IPS-15b (cell line): ENCODE measurements at regions not wholly inside any gene's neighbourhood (a gene's known extent, or its start where the extent isn't known, plus 50 kb on each side); places are given as distances from the start of the nearest gene placed in this dataset.

Experiments
- H3K27me3 ChIP-seq: one replicate; pipeline ENCODE4 v1.6.1; 2013; ENCODE audit warnings: low read length; ENCODE audit not compliant: control insufficient read depth, insufficient read depth
- H3K36me3 ChIP-seq: one replicate; pipeline ENCODE4 v1.6.1; 2013; ENCODE audit warnings: low read length; ENCODE audit not compliant: control insufficient read depth, insufficient read depth
- H3K4me1 ChIP-seq: one replicate; pipeline ENCODE4 v1.6.1; 2013; ENCODE audit warnings: mild to moderate bottlenecking, low read length; ENCODE audit not compliant: control insufficient read depth, insufficient read depth
- H3K4me3 ChIP-seq: one replicate; pipeline ENCODE4 v1.5.1; 2013; ENCODE audit warnings: low read depth, low read length
- H3K9ac ChIP-seq: one replicate; pipeline ENCODE4 v1.6.1; 2013; ENCODE audit warnings: low read depth, mild to moderate bottlenecking, low read length
- H3K9me3 ChIP-seq: one replicate; pipeline ENCODE4 v1.6.1; 2013; ENCODE audit warnings: mild to moderate bottlenecking, low read length; ENCODE audit not compliant: control insufficient read depth, insufficient read depth

DNA sequence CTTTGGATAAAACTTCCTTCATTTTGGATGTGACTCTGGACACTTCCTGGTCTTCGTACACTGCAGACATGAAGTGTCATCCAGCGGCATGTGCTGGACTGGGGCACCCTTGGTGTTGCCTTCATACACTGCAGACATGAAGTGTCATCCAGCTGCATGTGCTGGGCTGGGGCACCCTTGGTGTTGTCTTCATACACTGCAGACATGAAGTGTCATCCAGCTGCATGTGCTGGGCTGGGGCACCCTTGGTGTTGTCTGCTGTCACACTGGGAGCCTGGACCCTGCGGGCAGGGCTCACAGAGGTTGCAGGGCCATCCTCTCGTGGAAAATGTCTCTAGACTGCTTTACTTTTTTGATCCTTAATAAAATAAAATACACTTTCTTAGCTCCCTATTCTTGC lies 771.4 kb downstream of the BRD1 start:
- Histone ChIP-seq H3K9ac (no peak overlapping the region), H3K4me1 (peaks cover 10% of the 10 kb centered on the region), H3K27me3 (no peaks in the 10 kb centered on the region), H3K4me3 (no peak overlapping the region), H3K9me3 (no peaks in the 10 kb centered on the region), H3K36me3 (no peaks in the 10 kb centered on the region)

DNA sequence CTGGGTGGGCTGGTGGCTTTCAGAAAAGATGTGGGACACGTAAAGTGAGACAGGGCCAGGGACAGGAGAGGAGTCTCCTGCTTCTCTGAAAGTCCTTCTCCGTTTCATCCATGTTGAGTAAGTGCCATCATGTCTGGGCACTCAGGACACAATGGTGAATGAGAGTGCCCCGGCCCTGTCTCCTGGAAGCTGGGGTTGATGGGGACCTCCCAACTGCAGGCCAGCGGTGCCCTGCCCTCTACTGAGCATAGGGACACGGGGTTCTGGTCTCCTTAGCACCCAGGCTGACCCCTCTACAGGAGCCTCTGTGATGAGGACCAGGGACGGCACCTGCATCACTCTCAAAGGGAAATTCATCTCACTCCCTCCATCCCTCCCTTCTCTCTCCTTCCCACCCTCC lies 772.3 kb downstream of the BRD1 start:
- Histone ChIP-seq H3K4me3 (no peak overlapping the region), H3K9me3 (no peaks in the 10 kb centered on the region), H3K9ac (no peak overlapping the region), H3K27me3 (no peaks in the 10 kb centered on the region), H3K36me3 (no peaks in the 10 kb centered on the region), H3K4me1 (peaks cover 10% of the 10 kb centered on the region)

DNA sequence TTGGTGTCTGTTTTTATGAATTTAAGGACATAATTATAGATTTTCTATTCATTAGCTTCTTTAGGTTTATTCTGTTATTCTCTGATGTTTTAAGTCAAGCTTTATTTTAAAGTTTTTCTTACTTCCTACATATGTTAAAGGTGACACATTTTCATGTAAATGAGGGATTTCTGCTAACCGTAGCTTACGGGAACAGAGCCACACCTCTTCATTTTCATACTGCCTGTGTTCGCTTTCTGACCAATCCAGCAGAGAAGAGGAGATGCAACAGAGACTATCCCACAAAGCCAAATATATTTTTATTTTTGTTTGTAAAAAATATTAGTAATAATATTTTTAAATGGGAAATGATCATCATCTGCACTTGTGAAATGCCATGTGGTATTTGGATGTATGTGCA lies 774.1 kb downstream of the BRD1 start:
- peaks cover 10% of the 10 kb centered on the region for H3K4me1 ChIP-seq
- H3K9me3 ChIP-seq: no peaks in the 10 kb centered on the region
- no peak overlapping the region for H3K9ac ChIP-seq
- no peaks in the 10 kb centered on the region for H3K27me3 ChIP-seq
- no peaks in the 10 kb centered on the region for H3K36me3 ChIP-seq
- no peak overlapping the region for H3K4me3 ChIP-seq

DNA sequence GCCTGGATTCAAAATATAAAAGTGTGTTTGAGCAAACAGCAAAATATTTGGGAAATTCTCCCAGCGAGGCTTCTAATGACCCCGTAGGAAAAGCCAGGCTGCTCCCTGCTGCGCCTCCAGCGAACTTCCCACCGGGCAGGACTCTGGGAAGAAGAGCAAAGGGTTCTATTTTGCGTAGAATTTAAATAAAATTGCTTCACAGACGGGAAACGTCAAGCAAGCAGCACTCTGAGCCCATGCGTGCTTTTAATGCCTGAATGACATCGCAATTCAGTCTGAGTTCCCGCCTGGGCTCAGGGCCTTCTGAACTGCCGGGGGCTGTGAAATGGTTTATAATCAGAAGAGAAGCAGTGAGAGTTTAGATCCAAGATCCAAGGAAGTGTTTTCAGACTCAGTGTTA lies 775.1 kb downstream of the BRD1 start:
- H3K9me3 ChIP-seq: no peaks in the 10 kb centered on the region
- H3K36me3 ChIP-seq: no peaks in the 10 kb centered on the region
- H3K9ac ChIP-seq: no peak overlapping the region
- peak overlapping the region; percentile 42 for H3K4me3 ChIP-seq
- H3K4me1 ChIP-seq: peaks cover 10% of the 10 kb centered on the region
- H3K27me3 ChIP-seq: no peaks in the 10 kb centered on the region

DNA sequence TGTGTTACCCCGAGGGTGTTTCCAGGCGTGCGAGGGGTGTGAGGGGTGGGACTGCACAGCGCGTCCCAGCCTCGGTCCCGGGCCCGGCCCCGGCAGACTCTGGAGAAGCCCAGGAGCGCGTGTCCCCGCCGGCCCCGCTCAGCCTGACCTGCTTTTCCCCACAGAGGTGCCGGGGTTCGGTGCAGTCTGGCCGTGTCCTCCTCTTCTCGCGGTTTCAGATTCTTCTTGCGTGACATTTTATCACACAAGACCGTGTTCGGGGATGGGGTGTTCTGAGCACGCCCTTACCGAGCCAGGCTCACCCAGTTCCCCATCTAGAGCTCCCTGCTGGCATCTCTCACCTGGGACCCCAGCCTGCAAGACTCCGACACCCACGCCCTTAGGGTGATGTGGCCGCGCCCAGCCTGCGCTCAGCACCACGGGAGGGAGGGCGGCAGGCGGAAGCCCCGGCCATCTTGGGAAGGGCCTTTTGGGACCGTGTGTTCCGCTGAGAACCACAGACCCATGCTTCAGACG lies 775.6 kb downstream of the BRD1 start:
- H3K27me3 ChIP-seq: no peaks in the 10 kb centered on the region
- H3K4me3 ChIP-seq: peak overlapping the region; percentile 42
- H3K9ac ChIP-seq: no peak overlapping the region
- H3K4me1 ChIP-seq: peaks cover 10% of the 10 kb centered on the region
- no peaks in the 10 kb centered on the region for H3K9me3 ChIP-seq
- H3K36me3 ChIP-seq: no peaks in the 10 kb centered on the region

DNA sequence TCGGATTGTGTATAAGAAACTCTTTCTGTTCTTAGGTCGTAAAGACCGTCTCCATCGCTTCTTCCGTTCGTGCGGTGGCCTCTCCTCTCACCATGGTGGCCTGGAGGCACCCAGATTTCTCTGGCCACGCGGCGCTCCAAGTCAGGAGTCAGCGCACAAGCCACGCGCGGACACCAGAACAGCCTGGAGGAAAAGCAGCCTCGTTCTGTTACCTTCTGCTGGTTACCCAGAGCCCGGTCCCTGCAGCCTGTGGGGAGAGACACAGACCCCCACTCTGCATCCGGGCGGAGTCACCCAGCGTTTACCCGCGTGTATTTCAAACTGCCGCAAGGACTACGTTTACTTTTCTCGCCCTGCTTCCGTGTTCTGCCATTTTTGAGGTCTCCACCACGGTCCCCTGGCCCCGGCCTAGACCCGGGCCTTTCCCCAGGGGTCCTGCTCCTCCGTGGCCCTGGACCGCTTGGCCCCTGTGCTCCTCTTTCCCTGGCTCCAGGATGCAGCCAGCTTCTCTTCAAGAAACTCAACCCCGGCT lies 776.1 kb downstream of the BRD1 start:
- Histone ChIP-seq H3K27me3 (no peaks in the 10 kb centered on the region), H3K9ac (no peak overlapping the region), H3K9me3 (no peaks in the 10 kb centered on the region), H3K4me1 (peaks cover 10% of the 10 kb centered on the region), H3K36me3 (no peaks in the 10 kb centered on the region), H3K4me3 (peak overlapping the region; percentile 42)

DNA sequence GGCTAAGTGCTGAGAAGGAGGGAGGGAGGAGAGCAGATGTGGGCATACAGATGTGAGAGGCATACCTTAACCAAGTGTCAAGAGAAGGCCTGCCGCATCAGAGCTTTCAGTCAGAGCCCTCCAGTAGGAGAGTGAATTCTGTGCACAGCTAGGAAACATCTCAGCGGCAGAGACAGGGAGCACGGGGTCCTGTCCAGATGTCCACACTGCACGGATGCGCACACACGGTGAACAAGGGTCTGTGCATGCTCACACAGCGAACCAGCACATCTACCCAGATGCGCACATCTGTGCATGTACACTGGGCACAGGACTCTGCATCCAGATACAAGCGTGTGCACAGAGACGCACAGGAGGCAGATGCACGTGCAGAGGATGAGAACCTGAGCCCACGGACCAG lies 778.0 kb downstream of the BRD1 start:
- peaks cover 10% of the 10 kb centered on the region for H3K4me1 ChIP-seq
- H3K9me3 ChIP-seq: no peaks in the 10 kb centered on the region
- H3K27me3 ChIP-seq: no peaks in the 10 kb centered on the region
- no peak overlapping the region for H3K4me3 ChIP-seq
- no peak overlapping the region for H3K9ac ChIP-seq
- H3K36me3 ChIP-seq: no peaks in the 10 kb centered on the region

DNA sequence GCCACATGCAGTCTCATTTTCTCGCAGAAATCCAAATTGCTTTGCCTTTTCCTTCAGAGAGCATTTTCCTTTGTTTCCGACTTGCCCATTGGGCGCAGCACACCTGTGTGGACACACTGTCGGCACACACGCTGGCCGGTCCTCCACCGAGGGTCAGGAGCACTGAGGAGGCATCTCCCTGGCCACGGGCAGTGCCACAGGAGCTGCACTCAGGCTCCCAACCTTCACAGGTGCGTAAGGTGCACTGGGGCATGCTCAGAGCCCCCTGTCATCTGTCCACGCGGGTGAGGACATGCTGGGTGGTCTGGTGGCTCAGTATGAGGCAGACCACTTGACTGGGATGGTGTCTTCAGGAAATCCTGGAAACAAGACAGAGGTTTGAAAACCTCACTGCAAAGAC lies 779.1 kb downstream of the BRD1 start:
- H3K4me1 ChIP-seq: peaks cover 7% of the 10 kb centered on the region
- H3K27me3 ChIP-seq: no peaks in the 10 kb centered on the region
- no peak overlapping the region for H3K4me3 ChIP-seq
- H3K36me3 ChIP-seq: no peaks in the 10 kb centered on the region
- no peaks in the 10 kb centered on the region for H3K9me3 ChIP-seq
- no peak overlapping the region for H3K9ac ChIP-seq

DNA sequence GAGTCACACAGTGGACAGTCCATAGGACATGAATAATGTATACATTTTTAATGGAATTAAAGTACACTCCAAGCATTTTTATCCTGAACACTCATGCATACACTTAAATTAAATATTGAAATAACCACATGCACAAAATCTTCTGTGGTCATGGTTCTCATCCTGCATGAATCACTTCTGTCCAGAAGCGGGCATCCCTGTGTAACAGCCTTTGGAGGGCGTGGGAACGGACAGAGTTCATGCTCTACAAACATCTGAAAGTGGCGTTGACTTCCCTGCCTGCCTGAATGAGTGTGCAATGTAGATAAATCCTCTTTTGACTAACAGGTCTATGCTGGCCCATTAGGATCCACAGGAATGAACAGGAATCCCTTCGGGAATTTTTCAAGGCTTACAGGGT lies 780.2 kb downstream of the BRD1 start:
- H3K9me3 ChIP-seq: no peaks in the 10 kb centered on the region
- no peaks in the 10 kb centered on the region for H3K27me3 ChIP-seq
- H3K36me3 ChIP-seq: no peaks in the 10 kb centered on the region
- H3K4me1 ChIP-seq: no peaks in the 10 kb centered on the region
- H3K9ac ChIP-seq: no peak overlapping the region
- no peak overlapping the region for H3K4me3 ChIP-seq

DNA sequence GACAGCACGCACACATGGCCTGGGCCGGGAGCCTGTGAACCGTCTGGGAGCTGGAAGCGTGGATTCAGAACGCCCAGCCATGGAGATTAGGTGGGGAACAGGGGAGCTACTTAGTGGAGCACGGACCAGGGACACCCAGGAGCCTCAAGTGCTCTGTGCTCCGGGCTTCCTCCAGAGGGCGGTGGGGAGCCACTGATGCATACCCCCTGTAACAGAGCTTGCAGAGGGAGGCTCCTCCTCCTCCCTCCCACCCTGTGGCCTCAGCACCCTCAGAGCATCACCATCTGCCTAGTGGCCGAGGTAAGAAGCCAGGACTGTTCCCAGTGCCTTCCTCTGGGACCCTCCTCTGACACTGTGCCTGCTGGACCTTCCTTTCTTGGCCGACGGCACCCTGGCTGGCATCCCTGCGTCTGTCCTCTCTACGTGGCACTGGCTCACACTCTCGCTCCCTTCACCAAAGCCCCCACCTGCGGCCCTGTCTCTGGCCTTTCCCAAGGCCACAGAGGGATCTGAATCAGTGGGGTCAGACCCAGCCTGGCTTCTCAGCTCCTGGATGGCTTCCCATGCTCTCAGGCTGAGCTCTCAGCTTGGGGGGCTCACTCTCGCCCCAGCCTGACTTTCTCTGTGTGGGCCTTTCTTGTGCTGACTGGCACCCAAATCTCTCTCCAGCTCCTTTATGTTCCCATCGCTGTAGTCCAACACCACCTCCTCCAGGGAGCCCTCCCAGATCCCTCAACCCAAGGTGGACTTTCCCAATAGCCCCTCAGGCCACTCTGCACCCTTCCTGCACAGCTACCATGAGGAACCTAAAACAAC lies 780.9 kb downstream of the BRD1 start:
- no peaks in the 10 kb centered on the region for H3K27me3 ChIP-seq
- no peaks in the 10 kb centered on the region for H3K36me3 ChIP-seq
- H3K4me1 ChIP-seq: no peaks in the 10 kb centered on the region
- peak overlapping the region; percentile 37 for H3K9ac ChIP-seq
- no peak overlapping the region for H3K4me3 ChIP-seq
- no peaks in the 10 kb centered on the region for H3K9me3 ChIP-seq

DNA sequence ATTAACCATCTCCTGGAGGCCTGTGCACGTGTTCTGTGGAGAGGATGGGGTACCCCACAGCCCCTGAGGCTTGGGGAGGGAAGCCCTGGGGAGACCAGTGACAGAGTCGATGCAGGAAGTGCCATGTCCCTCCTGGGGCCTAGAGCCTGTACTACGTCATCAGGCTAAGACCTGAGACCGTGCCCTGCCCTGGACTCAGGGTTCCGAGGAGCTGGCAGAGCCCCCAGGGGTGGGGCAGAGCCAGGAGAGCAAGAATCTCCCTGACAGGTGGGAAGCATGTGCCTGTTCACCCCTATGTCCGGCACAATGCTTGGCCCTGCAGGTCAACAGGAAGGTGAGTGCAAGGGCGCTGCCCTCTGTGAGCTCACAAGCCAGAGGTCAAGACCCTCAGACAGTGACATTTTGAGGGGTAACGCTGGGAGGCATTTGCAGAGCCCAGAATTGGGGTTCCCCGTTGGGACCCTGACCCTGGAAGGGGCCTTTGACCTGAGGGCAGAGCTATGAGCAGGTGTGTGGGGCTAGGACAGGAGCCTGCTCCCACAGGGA lies 781.6 kb downstream of the BRD1 start:
- Histone ChIP-seq H3K9ac (peak overlapping the region; percentile 37), H3K4me1 (no peaks in the 10 kb centered on the region), H3K9me3 (no peaks in the 10 kb centered on the region), H3K36me3 (no peaks in the 10 kb centered on the region), H3K4me3 (no peak overlapping the region), H3K27me3 (no peaks in the 10 kb centered on the region)

DNA sequence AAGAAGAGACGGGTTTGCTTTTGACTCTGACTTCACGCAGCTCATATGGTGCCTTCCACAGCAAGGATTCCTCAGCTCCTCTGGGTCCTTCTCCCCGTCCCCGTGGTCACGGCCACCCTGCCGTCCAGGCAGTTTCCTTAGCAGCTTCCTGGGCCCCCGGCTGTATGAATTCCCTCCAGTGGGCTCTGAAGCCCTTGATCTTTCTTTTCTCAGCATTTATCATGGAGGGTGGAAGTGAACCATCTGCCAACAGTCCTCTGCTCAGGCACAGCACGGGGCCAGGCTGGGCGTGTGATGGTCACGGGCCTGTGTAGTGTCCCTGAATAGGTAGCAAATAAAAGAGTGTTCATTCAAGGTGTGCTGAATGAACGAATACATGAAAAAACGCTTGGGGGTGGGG lies 782.4 kb downstream of the BRD1 start:
- Histone ChIP-seq H3K9ac (no peak overlapping the region), H3K4me1 (no peaks in the 10 kb centered on the region), H3K27me3 (no peaks in the 10 kb centered on the region), H3K4me3 (no peak overlapping the region), H3K36me3 (no peaks in the 10 kb centered on the region), H3K9me3 (no peaks in the 10 kb centered on the region)
